ENCODE measurements at regions not wholly inside any gene's neighbourhood (a gene's known extent, or its start where the extent isn't known, plus 50 kb on each side); places are given as distances from the start of the nearest gene placed in this dataset.

DNA sequence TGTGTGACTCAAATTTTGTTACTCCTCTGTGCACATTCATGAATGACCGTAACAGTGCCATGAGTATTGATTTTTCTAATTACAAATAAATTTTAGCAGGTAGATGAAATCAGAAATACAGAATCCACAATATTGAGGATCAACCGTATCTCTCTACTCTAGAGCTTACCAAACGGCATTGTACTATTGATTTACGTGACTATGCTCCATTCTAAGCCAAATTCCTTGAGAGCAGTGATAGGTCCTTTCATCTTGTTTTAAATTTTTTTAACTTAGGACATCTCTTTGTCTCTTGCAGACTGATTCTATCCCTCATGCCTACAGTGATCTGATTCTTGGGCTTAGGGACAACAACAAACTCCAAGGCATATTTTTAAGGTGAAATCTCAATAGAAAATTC lies 172.3 kb upstream of the C1QTNF7 start:
- no peak for DNase-seq (ENCODE audit: low read depth)
- H3K4me3 ChIP-seq (ENCODE audit: low read depth, low read length): no peak overlapping the region
- TF ChIP-seq, protein P1, sequence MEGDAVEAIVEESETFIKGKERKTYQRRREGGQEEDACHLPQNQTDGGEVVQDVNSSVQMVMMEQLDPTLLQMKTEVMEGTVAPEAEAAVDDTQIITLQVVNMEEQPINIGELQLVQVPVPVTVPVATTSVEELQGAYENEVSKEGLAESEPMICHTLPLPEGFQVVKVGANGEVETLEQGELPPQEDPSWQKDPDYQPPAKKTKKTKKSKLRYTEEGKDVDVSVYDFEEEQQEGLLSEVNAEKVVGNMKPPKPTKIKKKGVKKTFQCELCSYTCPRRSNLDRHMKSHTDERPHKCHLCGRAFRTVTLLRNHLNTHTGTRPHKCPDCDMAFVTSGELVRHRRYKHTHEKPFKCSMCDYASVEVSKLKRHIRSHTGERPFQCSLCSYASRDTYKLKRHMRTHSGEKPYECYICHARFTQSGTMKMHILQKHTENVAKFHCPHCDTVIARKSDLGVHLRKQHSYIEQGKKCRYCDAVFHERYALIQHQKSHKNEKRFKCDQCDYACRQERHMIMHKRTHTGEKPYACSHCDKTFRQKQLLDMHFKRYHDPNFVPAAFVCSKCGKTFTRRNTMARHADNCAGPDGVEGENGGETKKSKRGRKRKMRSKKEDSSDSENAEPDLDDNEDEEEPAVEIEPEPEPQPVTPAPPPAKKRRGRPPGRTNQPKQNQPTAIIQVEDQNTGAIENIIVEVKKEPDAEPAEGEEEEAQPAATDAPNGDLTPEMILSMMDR (IDR thresholded peaks at IDR 0.05; ENCODE audit: control insufficient read depth, extremely low read depth, insufficient read depth): no peak

DNA sequence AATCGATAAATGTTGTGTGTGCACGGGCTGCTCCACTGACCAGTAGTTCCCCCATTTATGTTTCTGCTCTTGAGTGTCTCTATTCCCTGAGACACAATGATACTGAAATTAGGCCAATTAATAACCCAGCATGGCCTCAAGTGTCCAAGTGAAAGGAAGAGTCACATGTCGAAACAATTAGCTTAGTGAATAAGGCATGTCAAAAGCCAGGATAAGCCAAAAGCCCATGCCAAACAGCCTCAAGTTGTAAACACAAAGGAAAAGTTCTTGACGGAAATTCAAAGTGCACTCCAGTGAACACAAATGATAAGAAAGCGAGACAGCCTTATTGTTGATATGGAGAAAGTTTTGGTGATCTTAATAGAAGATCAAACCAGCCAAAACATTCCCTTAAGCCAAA lies 167.1 kb upstream of the C1QTNF7 start:
- no peak for DNase-seq (ENCODE audit: low read depth)
- TF ChIP-seq, protein P1 (IDR thresholded peaks at IDR 0.05; ENCODE audit: control insufficient read depth, extremely low read depth, insufficient read depth): no peak
- H3K4me3 ChIP-seq (ENCODE audit: low read depth, low read length): no peak overlapping the region

DNA sequence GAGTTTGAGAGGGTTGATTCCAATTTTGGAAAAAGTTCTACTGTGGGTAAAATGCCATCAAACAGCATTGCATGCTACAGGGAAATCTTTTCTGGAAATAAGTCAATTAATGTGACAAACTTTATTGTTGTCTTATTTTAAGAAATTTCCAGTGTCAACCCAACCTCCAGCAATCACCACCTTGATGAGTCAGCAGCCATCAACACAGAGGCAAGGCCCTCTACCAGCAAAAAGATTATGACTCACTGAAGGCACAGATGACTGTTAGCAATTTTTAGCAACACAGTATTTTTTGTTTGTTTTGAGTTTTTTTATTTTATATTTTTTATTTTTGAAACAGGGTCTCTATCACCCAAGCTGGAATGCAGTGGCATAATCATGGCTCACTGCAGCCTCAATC lies 165.4 kb upstream of the C1QTNF7 start:
- DNase-seq (ENCODE audit: low read depth): no peak
- TF ChIP-seq, protein P1 (IDR thresholded peaks at IDR 0.05; ENCODE audit: control insufficient read depth, extremely low read depth, insufficient read depth): no peak
- no peak overlapping the region for H3K4me3 ChIP-seq (ENCODE audit: low read depth, low read length)

DNA sequence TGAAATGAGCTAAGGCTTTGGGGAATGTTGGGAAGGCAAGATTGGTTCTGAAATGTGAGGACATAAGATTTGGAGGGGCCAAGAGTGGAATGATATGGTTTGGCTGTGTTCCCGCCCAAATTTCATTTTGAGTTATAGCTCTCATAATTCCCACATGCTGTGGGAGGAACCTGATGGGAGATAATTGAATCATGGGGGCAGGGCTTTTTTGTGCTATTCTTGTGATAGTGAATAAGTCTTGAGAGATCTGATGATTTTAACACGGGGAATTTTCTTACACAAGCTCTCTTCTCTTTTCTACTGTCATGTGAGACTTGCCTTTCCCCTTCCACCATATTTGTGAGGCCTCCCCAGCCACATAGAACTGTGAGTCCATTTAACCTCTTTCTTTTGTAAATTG lies 157.6 kb upstream of the C1QTNF7 start:
- H3K4me3 ChIP-seq (ENCODE audit: low read depth, low read length): no peak overlapping the region
- TF ChIP-seq, protein P1 (IDR thresholded peaks at IDR 0.05; ENCODE audit: control insufficient read depth, extremely low read depth, insufficient read depth): no peak

DNA sequence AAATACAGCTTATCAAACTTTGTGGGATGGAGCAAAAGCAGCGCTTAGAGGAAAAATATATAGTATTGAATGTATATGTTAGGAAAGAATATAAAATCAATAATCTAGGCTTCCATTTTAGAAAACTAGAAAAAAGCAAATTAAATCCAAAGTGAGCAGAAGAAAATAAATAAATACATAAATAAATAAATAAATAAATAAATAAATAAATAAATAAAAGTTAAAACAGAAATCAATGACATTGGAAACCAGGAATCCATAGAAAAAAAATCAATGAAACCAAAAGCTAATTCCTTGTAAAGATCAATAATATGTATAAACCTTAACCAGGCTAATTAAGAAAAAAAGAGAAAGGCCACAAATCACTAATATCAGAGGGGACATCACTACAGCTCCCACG lies 141.8 kb upstream of the C1QTNF7 start:
- DNase-seq (ENCODE audit: low read depth): no peak
- no peak overlapping the region for H3K4me3 ChIP-seq (ENCODE audit: low read depth, low read length)
- TF ChIP-seq, protein P1 (IDR thresholded peaks at IDR 0.05; ENCODE audit: control insufficient read depth, extremely low read depth, insufficient read depth): no peak

More for the DNA sequence above, 157.6 kb upstream of the C1QTNF7 start:
- no peak for DNase-seq (ENCODE audit: low read depth)

DNA sequence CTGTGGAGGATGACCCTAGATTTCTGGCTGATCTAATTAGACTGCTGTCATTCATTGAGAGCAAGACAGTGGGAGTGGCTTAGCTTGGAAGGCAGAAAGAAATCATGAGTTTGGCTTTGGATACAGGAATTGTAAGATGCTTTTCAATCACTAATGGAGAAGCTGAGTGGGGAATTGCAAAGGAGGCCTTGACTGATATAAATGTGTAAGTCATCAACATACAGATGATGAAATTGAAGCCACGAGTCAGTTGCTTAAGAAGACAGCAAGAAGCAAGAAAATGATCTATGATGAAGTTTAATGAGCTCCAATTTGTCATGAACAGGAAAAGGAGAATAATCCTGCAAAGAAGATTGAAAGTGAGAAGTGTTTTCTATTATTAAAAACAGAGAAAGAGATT lies 136.7 kb upstream of the C1QTNF7 start:
- DNase-seq (ENCODE audit: low read depth): no peak
- no peak overlapping the region for H3K4me3 ChIP-seq (ENCODE audit: low read depth, low read length)
- TF ChIP-seq, protein P1 (IDR thresholded peaks at IDR 0.05; ENCODE audit: control insufficient read depth, extremely low read depth, insufficient read depth): no peak

DNA sequence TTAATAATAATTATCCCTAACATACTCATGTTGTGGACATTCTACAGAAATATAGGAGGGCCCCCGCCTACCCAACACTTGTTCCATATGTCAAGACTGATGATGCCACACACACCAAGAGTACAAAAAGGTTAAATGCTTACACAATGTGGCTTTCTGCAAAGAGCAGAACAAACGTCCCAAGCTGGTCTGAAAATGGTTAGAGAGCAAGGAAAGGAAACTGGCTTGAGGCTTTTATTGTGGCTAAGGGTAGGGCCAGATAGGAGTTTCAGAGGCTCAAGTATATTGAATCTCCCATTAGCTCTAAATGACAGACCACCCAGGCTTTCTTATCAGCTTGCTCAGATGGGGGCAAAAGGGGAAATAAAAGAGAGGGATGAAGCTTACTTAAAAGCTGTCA lies 134.1 kb upstream of the C1QTNF7 start:
- no peak for DNase-seq (ENCODE audit: low read depth)
- TF ChIP-seq, protein P1 (IDR thresholded peaks at IDR 0.05; ENCODE audit: control insufficient read depth, extremely low read depth, insufficient read depth): no peak
- no peak overlapping the region for H3K4me3 ChIP-seq (ENCODE audit: low read depth, low read length)
